Ovary (tissue), 3 donors: ENCODE measurements at regions not wholly inside any gene's neighbourhood (a gene's known extent, or its start where the extent isn't known, plus 50 kb on each side); places are given as distances from the start of the nearest gene placed in this dataset.

Source experiments
- EP300 ChIP-seq: sonication (generic); formaldehyde crosslinking; IDR thresholded peaks from one replicate; pipeline ENCODE4 v1.6.1; 2017; ENCODE audit warnings: antibody characterized with exemption
- POLR2A ChIP-seq: fragments of 450-650 bp; IDR thresholded peaks from one replicate; pipeline ENCODE4 v1.6.1; 2017; ENCODE audit warnings: antibody characterized with exemption, mild to moderate bottlenecking, moderate library complexity
- TF ChIP-seq, protein P1 (sequence below), 3 donors: fragments of 450-650 bp in 2 of 3; fragments of 200-600 bp in 1 of 3; IDR thresholded peaks; one replicate each; pipeline versions ENCODE4 v1.5.1 to v1.8.0; 2016 to 2022; ENCODE audit warnings: antibody characterized with exemption in 3 of 3, mild to moderate bottlenecking in 1 of 3
- donor health status: DM: no; HTN: no; CAD: no.

DNA sequence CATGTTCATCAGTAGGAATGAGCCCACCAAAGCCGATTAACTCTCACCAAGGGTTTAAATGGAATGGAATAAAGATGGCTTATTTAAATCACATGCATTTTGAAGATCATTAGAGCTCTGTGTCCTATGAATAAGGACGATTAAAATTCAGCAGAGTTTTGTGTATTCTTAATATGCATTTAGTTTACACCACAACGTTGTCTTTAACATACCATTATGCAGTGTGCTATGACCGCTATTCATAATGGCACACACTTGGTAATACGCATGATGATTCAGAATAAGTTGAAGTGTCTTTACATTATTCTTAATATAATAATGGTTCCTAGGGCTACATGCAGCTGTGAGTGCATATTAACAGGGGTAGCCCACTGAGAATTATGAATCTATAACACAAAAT lies 190.7 kb downstream of the PTBP2 start:
- TF ChIP-seq POLR2A: no peak
- TF ChIP-seq, protein P1, sequence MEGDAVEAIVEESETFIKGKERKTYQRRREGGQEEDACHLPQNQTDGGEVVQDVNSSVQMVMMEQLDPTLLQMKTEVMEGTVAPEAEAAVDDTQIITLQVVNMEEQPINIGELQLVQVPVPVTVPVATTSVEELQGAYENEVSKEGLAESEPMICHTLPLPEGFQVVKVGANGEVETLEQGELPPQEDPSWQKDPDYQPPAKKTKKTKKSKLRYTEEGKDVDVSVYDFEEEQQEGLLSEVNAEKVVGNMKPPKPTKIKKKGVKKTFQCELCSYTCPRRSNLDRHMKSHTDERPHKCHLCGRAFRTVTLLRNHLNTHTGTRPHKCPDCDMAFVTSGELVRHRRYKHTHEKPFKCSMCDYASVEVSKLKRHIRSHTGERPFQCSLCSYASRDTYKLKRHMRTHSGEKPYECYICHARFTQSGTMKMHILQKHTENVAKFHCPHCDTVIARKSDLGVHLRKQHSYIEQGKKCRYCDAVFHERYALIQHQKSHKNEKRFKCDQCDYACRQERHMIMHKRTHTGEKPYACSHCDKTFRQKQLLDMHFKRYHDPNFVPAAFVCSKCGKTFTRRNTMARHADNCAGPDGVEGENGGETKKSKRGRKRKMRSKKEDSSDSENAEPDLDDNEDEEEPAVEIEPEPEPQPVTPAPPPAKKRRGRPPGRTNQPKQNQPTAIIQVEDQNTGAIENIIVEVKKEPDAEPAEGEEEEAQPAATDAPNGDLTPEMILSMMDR (IDR thresholded peaks at IDR 0.05): no peak
- TF ChIP-seq EP300: no peak
